ENCODE measurements at regions not wholly inside any gene's neighbourhood (a gene's known extent, or its start where the extent isn't known, plus 50 kb on each side); places are given as distances from the start of the nearest gene placed in this dataset.

GRCh38 chr10:112006407-112006806, 177.2 kb downstream of the GPAM start:
- DNase-seq (ENCODE audit: low read depth) = no peak
- no peak for TF ChIP-seq CTCF (IDR thresholded peaks at IDR 0.05; ENCODE audit: low read depth, low read length, missing control alignments)
- no peak overlapping the region for H3K4me3 ChIP-seq (ENCODE audit: low read depth, low read length)

GRCh38 chr10:112006831-112007230, 176.7 kb downstream of the GPAM start:
- H3K4me3 ChIP-seq (ENCODE audit: low read depth, low read length) = no peak overlapping the region
- DNase-seq (ENCODE audit: low read depth) = no peak
- TF ChIP-seq CTCF (IDR thresholded peaks at IDR 0.05; ENCODE audit: low read depth, low read length, missing control alignments) = no peak

- H3K4me3 ChIP-seq (ENCODE audit: low read depth, low read length) = no peak overlapping the region
- TF ChIP-seq CTCF (IDR thresholded peaks at IDR 0.05; ENCODE audit: low read depth, low read length, missing control alignments) = no peak
- DNase-seq (ENCODE audit: low read depth) = no peak
Measured at GRCh38 chr10:112022196-112022595, 161.4 kb downstream of the GPAM start.

GRCh38 chr10:112024079-112024478, 159.5 kb downstream of the GPAM start:
- no peak for TF ChIP-seq CTCF (IDR thresholded peaks at IDR 0.05; ENCODE audit: low read depth, low read length, missing control alignments)
- H3K4me3 ChIP-seq (ENCODE audit: low read depth, low read length) = no peak overlapping the region
- no peak for DNase-seq (ENCODE audit: low read depth)

- no peak overlapping the region for H3K4me3 ChIP-seq (ENCODE audit: low read depth, low read length)
- no peak for DNase-seq (ENCODE audit: low read depth)
- no peak for TF ChIP-seq CTCF (IDR thresholded peaks at IDR 0.05; ENCODE audit: low read depth, low read length, missing control alignments)
Measured at GRCh38 chr10:112025228-112025627, 158.3 kb downstream of the GPAM start.

GRCh38 chr10:112026438-112026837, 157.1 kb downstream of the GPAM start:
- peak; percentile 18 for TF ChIP-seq CTCF (IDR thresholded peaks at IDR 0.05; ENCODE audit: low read depth, low read length, missing control alignments)

GRCh38 chr10:112027731-112028280, 155.8 kb downstream of the GPAM start:
- H3K4me3 ChIP-seq (ENCODE audit: low read depth, low read length) = no peak overlapping the region
- DNase-seq (ENCODE audit: low read depth) = no peak
- no peak for TF ChIP-seq CTCF (IDR thresholded peaks at IDR 0.05; ENCODE audit: low read depth, low read length, missing control alignments)

More at GRCh38 chr10:112026438-112026837, 157.1 kb downstream of the GPAM start:
- no peak for DNase-seq (ENCODE audit: low read depth)
- no peak overlapping the region for H3K4me3 ChIP-seq (ENCODE audit: low read depth, low read length)

All from GM12864 (cell line).